ENCODE measurements at regions not wholly inside any gene's neighbourhood (a gene's known extent, or its start where the extent isn't known, plus 50 kb on each side); places are given as distances from the start of the nearest gene placed in this dataset.

DNA sequence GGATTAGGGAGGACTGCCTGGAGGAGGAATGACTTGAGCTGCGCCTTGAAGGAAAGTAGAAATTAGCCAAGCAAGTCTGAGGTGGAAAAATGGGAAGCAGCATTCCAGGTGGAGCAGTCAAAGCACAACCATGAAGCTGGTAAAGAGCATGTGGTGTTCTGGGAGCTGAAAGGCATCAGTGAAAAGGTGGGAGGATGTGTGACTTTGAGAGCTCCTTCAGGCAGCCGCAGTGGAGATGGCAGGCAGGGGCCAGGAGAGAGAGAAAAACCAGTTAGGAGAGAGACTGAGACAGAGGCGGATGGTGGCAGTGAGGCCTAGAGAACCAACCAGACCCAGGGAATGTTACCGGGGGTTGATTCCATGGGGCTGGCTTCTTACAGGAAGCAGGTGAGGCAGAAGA lies 393.4 kb downstream of the MIAT start:
- no peak overlapping the region for H3K27ac Mint-ChIP-seq
- POLR2A ChIA-PET = no interaction called here

DNA sequence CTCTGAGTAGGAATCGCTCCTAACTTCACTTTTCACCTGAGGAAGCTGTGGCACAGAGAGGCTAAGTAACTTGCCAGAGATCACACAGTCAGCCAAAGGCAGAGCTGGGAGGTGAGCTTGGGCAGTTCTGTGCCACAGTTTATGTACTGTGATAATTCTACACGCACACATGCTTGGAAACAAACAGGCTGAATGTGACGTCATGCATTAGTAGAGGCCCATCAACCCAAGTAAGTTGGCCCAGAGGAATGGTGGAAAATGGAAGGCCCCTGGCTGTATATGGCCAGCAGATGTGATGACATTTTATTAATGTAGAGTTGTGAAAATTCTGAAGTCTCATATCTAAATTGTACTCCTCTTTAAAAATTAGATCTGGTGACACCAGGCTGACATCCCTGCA lies 394.0 kb downstream of the MIAT start:
- CTCF ChIA-PET = no interaction called here
- Mint-ChIP-seq H3K36me3 (ENCODE audit: low read depth) (no peaks in the 10 kb centered on the region), H3K9me3 (ENCODE audit: insufficient read depth) (no peaks in the 10 kb centered on the region), H3K4me1 (ENCODE audit: low read depth) (no peaks in the 10 kb centered on the region), H3K27ac (no peak overlapping the region), H3K4me3 (no peak overlapping the region), H3K27me3 (ENCODE audit: low read depth) (no peaks in the 10 kb centered on the region)
- ATAC-seq = no peak
- POLR2A ChIA-PET = no interaction called here
- DNase-seq = no peak

More for the DNA sequence above, 393.4 kb downstream of the MIAT start:
- no peaks in the 10 kb centered on the region for H3K9me3 Mint-ChIP-seq (ENCODE audit: insufficient read depth)
- no peaks in the 10 kb centered on the region for H3K27me3 Mint-ChIP-seq (ENCODE audit: low read depth)
- ATAC-seq (no peak), DNase-seq (no peak)
- no peak overlapping the region for H3K4me3 Mint-ChIP-seq
- H3K4me1 Mint-ChIP-seq (ENCODE audit: low read depth) = no peaks in the 10 kb centered on the region
- H3K36me3 Mint-ChIP-seq (ENCODE audit: low read depth) = no peaks in the 10 kb centered on the region
- CTCF ChIA-PET = no interaction called here

DNA sequence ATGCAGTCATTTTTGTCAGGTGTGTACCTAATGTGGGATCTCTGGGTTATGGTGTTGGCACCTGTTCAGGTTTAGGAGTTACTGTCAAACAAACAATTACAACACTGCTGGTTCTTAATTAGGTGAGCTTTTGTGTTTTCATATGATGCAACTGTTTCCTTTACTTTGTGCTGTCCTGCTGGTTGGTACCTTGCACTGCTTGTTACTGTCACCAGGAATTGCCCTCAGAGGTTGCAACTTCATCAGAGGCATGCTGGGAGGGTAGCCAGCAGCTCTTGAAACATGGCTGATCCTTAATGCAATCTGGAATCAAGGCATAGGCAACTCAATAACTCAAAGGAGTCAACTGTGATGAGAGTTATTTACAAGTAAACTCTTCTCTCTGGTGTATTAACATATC lies 400.3 kb downstream of the MIAT start:
- DNase-seq (no peak), ATAC-seq (no peak)
- Mint-ChIP-seq H3K4me3 (no peak overlapping the region), H3K9me3 (ENCODE audit: insufficient read depth) (no peaks in the 10 kb centered on the region), H3K4me1 (ENCODE audit: low read depth) (no peaks in the 10 kb centered on the region), H3K36me3 (ENCODE audit: low read depth) (no peaks in the 10 kb centered on the region), H3K27me3 (ENCODE audit: low read depth) (no peaks in the 10 kb centered on the region), H3K27ac (no peak overlapping the region)
- ChIA-PET CTCF (no interaction called here), POLR2A (no interaction called here)

DNA sequence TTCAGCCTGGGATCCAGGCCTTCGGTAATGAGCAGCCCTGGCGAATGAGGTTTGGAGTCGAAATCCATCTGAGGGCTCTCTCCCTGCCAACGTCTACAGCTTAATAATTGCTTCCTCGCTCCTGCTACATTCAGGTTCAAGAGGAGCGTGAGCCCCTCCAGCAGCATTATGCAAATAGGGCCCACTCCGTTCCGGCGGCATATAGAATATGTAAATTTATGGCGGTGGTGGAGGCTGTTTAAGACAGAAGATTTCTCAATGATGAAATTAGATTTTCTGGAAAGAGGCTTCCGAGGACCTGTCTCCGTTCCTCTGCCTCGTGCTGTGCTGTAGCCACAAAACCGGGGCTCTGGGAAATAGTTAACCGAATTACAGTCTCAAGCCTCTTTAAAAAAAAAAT lies 402.8 kb downstream of the MIAT start:
- H3K4me3 Mint-ChIP-seq = no peak overlapping the region
- no peaks in the 10 kb centered on the region for H3K27me3 Mint-ChIP-seq (ENCODE audit: low read depth)
- no peaks in the 10 kb centered on the region for H3K9me3 Mint-ChIP-seq (ENCODE audit: insufficient read depth)

DNA sequence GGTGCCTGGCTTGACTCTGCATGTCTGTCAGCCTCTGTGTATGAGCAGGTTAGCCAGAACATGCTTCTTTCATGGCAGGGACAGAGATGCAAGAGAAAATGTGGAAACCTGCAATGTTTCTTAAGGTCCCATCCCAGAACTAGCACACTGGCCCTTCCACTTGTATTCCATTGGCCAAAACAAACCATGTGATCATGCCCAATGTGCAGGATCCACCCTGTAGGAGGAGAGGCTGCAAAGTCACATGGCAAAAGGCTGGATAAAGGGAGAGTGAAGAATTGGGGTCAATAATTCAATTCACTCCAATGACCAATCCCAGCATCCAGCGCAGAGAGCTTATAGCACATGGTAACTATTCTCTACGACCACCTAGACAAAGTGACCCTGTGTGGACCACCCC lies 405.5 kb downstream of the MIAT start:
- ChIA-PET CTCF (no interaction called here), POLR2A (no interaction called here)
- DNase-seq (no peak), ATAC-seq (no peak)
- H3K4me3 Mint-ChIP-seq = no peak overlapping the region
- H3K36me3 Mint-ChIP-seq (ENCODE audit: low read depth) = no peaks in the 10 kb centered on the region
- H3K27me3 Mint-ChIP-seq (ENCODE audit: low read depth) = peaks cover 2% of the 10 kb centered on the region
- H3K27ac Mint-ChIP-seq = no peak overlapping the region
- no peaks in the 10 kb centered on the region for H3K4me1 Mint-ChIP-seq (ENCODE audit: low read depth)
- no peaks in the 10 kb centered on the region for H3K9me3 Mint-ChIP-seq (ENCODE audit: insufficient read depth)

More for the DNA sequence above, 402.8 kb downstream of the MIAT start:
- CTCF ChIA-PET = no interaction called here
- POLR2A ChIA-PET = no interaction called here
- H3K27ac Mint-ChIP-seq = no peak overlapping the region
- no peaks in the 10 kb centered on the region for H3K36me3 Mint-ChIP-seq (ENCODE audit: low read depth)
- DNase-seq = no peak
- ATAC-seq = no peak
- H3K4me1 Mint-ChIP-seq (ENCODE audit: low read depth) = no peaks in the 10 kb centered on the region

DNA sequence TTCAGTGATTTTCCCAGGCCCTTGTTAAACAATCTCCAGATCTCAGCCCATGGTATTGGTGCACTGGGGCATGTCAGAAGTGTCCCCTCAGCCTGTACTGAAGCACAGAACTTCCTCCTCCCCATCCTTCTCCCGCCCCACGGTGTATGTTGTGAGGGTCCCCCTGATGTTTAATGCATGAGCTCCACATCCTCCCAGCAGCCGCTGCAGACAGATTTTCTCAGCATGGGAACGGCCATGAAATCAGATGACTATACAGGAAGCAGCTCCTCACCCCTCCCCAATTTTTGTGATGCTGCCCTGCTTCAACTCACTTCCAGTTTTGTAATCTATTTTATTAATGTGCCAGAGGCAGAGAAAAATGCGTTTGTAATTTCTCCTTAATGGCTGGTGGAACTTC lies 406.0 kb downstream of the MIAT start:
- no peaks in the 10 kb centered on the region for H3K4me1 Mint-ChIP-seq (ENCODE audit: low read depth)
- no peak for DNase-seq
- H3K4me3 Mint-ChIP-seq = no peak overlapping the region
- peaks cover 2% of the 10 kb centered on the region for H3K27me3 Mint-ChIP-seq (ENCODE audit: low read depth)
- H3K27ac Mint-ChIP-seq = no peak overlapping the region
- no peaks in the 10 kb centered on the region for H3K9me3 Mint-ChIP-seq (ENCODE audit: insufficient read depth)
- ChIA-PET CTCF (no interaction called here), POLR2A (no interaction called here)
- no peaks in the 10 kb centered on the region for H3K36me3 Mint-ChIP-seq (ENCODE audit: low read depth)
- ATAC-seq = no peak

DNA sequence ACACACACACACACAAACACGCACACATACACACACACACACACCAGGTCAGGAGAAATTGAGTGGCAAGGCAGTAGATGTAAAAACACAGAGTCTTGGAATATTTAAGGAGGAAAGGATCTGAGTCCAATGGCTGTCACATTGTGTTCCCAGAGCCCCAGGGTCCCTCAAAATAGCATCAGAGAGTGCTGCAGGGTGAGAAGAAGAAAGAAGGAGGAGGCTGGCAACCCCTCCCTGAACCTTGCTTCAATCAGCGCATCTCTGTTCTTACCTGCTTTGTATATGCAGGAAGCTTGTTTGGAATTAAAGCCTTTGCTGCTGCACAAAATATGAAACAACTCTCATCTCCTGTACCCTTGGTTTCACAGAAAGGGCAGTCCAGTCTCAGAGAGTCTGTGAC lies 406.5 kb downstream of the MIAT start:
- ChIA-PET CTCF (no interaction called here), POLR2A (no interaction called here)
- Mint-ChIP-seq H3K4me1 (ENCODE audit: low read depth) (no peaks in the 10 kb centered on the region), H3K4me3 (no peak overlapping the region), H3K36me3 (ENCODE audit: low read depth) (no peaks in the 10 kb centered on the region), H3K9me3 (ENCODE audit: insufficient read depth) (no peaks in the 10 kb centered on the region), H3K27ac (no peak overlapping the region), H3K27me3 (ENCODE audit: low read depth) (peaks cover 2% of the 10 kb centered on the region)
- DNase-seq (no peak), ATAC-seq (no peak)

DNA sequence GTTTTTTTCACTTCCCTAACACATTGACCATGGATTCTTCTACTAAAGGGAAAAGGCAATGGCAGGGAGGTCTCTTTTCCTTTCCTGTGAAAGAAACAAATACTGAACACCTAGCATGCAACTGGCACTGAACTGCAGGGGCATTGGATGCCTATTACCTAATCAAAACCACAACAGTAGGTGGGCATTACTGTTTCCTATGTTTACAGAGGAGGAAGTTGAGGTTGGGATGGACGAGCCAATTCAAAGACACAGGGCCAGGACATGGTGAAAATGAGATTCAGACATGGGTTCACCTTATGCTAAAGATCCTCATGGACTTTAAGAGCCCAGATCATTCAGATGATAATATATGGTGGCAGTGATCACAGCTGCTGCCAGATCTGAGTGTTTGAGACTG lies 407.0 kb downstream of the MIAT start:
- Mint-ChIP-seq H3K4me3 (no peak overlapping the region), H3K27ac (no peak overlapping the region), H3K27me3 (ENCODE audit: low read depth) (peaks cover 2% of the 10 kb centered on the region), H3K36me3 (ENCODE audit: low read depth) (no peaks in the 10 kb centered on the region), H3K9me3 (ENCODE audit: insufficient read depth) (no peaks in the 10 kb centered on the region), H3K4me1 (ENCODE audit: low read depth) (no peaks in the 10 kb centered on the region)
- DNase-seq (no peak), ATAC-seq (no peak)
- POLR2A ChIA-PET = no interaction called here
- CTCF ChIA-PET = no interaction called here

DNA sequence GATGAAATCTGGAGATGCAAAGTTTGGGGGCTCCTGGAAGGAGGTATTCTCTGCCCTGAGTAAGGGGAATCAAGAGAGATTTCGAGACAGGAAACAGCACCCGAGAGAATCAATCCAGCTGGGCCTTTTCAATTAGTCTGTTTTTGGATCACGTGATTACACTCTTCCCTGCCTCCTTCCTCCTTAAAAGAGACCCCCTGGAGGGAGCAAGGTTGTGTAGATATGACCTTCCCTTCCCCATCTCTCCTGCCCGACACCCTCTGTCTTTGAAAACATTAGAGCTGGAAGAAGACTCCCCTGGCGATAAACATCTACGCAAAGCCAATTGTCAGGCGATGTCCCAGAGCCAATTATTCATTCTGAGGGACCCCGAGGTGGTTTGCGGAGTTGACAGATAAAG lies 407.9 kb downstream of the MIAT start:
- CTCF ChIA-PET = no interaction called here
- Mint-ChIP-seq H3K4me1 (ENCODE audit: low read depth) (no peaks in the 10 kb centered on the region), H3K4me3 (no peak overlapping the region), H3K36me3 (ENCODE audit: low read depth) (no peaks in the 10 kb centered on the region), H3K9me3 (ENCODE audit: insufficient read depth) (no peaks in the 10 kb centered on the region), H3K27me3 (ENCODE audit: low read depth) (peaks cover 2% of the 10 kb centered on the region), H3K27ac (no peak overlapping the region)
- ATAC-seq (no peak), DNase-seq (no peak)
- POLR2A ChIA-PET = interaction anchor here (0.9 kb wide), 1 partner anchor 180 kb away, joined by 3 read pairs; no protein-coding TSS in a partner anchor

DNA sequence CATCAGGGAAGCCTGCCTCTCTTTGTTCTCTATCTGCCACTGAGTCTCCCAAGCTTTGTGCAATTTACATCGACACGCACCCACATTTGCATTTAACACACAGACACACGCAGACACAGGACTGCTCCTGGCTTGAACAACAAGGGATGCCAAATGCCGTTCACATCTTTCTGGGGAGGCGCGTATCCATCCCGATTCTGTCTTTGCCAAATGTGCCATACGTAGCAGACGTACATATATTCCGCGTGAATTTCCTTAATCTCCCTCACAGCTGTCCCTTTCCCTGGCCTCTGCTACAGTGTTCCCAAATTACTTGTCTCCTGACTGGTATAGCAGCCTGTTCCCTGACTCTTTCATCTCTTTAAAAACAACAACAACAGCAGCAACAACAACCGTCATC lies 409.5 kb downstream of the MIAT start:
- no peak for DNase-seq

DNA sequence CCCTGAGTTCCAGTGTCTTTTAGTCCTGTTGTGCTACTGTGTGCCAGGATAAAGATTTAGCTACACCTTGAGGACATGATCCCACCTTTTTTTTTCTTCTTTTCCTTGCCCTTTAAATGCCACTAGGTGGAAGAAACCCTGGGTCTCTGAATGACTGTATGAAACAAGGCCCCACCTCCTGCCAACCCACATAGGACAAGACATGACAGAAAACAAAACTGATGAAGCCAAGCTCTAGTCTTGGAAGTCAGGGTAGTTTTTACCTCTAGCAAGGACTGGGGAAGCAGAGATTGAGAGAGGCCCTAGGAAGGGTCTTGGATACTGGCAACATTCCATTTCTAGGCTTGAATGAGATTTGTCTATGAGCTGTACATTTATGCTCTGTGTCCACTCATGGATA lies 410.7 kb downstream of the MIAT start:
- no peaks in the 10 kb centered on the region for H3K9me3 Mint-ChIP-seq (ENCODE audit: insufficient read depth)
- DNase-seq (no peak), ATAC-seq (no peak)
- H3K27ac Mint-ChIP-seq = no peak overlapping the region
- H3K27me3 Mint-ChIP-seq (ENCODE audit: low read depth) = peaks cover 4% of the 10 kb centered on the region
- no peak overlapping the region for H3K4me3 Mint-ChIP-seq
- ChIA-PET POLR2A (no interaction called here), CTCF (no interaction called here)
- H3K36me3 Mint-ChIP-seq (ENCODE audit: low read depth) = no peaks in the 10 kb centered on the region
- no peaks in the 10 kb centered on the region for H3K4me1 Mint-ChIP-seq (ENCODE audit: low read depth)

More for the DNA sequence above, 409.5 kb downstream of the MIAT start:
- H3K9me3 Mint-ChIP-seq (ENCODE audit: insufficient read depth) = no peaks in the 10 kb centered on the region
- POLR2A ChIA-PET = no interaction called here
- H3K36me3 Mint-ChIP-seq (ENCODE audit: low read depth) = no peaks in the 10 kb centered on the region
- CTCF ChIA-PET = no interaction called here
- H3K4me3 Mint-ChIP-seq = no peak overlapping the region
- H3K4me1 Mint-ChIP-seq (ENCODE audit: low read depth) = no peaks in the 10 kb centered on the region
- peaks cover 4% of the 10 kb centered on the region for H3K27me3 Mint-ChIP-seq (ENCODE audit: low read depth)
- H3K27ac Mint-ChIP-seq = no peak overlapping the region
- ATAC-seq = no peak

DNA sequence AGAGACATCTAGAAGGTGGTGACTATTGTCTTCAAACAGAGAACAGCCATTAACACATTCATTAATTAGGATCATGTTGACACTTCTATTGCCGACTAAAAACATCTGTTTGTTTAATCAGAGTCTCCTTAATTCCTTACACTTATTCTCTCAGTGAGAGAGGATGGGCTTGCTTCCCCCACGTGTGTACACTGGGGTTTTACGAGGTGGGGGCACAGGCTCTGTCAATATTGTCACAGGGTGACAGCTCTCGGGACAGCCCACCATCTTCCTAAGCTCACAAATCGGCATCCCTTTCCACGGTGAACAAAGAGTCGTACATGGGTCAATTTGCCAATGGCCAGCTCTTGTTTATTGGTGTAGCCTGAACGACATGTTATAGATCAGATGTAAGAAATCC lies 413.2 kb downstream of the MIAT start:
- Mint-ChIP-seq H3K4me1 (ENCODE audit: low read depth) (no peaks in the 10 kb centered on the region), H3K36me3 (ENCODE audit: low read depth) (no peaks in the 10 kb centered on the region), H3K27ac (no peak overlapping the region), H3K4me3 (no peak overlapping the region), H3K9me3 (ENCODE audit: insufficient read depth) (no peaks in the 10 kb centered on the region), H3K27me3 (ENCODE audit: low read depth) (peaks cover 4% of the 10 kb centered on the region)
- ChIA-PET CTCF (no interaction called here), POLR2A (no interaction called here)
- DNase-seq (no peak), ATAC-seq (no peak)

DNA sequence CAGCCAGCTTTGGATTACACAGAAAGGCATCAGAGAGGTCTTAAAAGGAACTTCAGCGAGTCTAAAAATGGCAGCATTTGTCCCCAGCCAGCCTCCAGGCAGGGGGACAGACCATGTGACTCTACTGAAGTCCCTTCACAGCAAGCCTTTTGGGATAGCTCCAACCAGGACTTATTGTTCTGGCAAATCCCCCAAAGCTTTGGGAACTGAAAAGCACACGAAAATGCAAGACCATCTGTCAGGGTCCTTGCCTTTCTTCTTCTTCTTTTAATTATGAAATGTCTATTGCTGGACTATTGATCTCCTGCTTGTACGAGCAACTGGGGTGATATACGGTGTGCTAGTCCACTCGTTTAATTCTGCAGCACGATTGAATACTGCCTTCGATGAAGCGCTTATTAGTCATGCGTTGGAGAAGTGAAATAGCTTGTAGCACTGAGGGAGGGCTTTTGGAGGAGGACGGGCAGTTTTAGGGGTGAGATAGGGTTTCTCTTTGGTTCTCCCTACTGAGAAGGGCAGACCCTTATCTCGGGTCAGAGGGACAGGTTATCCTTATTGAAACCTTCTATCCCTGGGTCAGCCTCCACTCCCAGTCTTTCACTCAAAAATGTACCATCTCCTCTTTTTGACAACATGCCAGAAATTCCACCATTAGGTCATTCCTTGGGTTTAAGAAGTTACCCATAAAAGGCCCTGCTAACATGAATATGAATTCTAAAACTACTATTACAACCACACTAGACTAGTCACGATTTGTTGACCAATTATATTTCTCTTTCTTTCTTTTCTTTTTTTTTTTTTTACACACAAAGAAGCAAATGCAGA lies 416.4 kb downstream of the MIAT start:
- Mint-ChIP-seq H3K27me3 (ENCODE audit: low read depth) (peaks cover 2% of the 10 kb centered on the region), H3K27ac (no peak overlapping the region), H3K4me3 (no peak overlapping the region), H3K4me1 (ENCODE audit: low read depth) (no peaks in the 10 kb centered on the region), H3K9me3 (ENCODE audit: insufficient read depth) (no peaks in the 10 kb centered on the region), H3K36me3 (ENCODE audit: low read depth) (no peaks in the 10 kb centered on the region)
- ATAC-seq (no peak), DNase-seq (no peak)
- ChIA-PET POLR2A (no interaction called here), CTCF (no interaction called here)
